ENCODE measurements at regions not wholly inside any gene's neighbourhood (a gene's known extent, or its start where the extent isn't known, plus 50 kb on each side); places are given as distances from the start of the nearest gene placed in this dataset.

DNA sequence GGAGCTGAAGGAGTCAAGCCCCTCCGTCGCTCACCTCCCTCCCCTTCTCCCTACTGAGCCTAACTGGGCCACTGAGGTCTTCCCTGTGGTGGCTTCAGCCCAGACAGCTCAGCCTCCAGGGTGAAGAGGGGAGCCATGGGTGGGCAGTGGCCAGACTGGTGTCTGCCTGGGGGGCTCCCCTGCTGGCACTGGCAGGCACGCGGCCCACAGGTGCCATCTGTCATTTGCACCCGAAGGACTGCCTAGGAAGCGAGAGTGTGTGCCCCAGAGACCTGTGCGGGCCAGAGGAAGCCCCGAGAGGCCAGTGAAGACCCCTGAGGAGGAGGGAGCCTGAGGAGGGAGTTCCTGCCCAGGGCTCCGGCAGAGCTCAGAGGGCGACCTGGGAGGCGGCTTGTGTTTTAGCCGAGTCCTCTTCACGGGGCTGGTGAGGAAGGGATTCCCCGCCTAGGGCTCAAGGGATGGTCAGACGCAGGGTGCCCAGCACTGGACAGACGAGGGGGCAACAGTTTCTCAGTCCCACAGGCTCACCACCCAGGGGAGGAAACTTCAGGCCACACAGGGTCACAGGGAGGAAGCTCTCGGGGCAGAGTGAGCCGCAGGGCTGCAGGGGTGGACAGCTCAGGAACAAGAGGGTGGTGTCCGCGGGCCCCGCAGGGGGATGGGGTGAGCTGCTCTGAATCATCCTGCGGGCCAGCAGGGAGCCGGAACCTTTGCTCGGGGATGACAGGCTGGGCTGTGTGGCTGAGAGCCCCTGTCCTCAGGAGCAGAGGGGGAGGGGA is 76.2 kb upstream of the PPP2R2D start:
- no peak for DNase-seq (ENCODE audit: low read depth, low spot score)
- intact Hi-C loops (cut with micrococcal nuclease; ENCODE audit: unreplicated experiment), result no loop called here
- Histone ChIP-seq H3K36me3 (ENCODE audit: control insufficient read depth in 2 of 2, insufficient read depth in 2 of 2, low read length in 1 of 2) (no peaks in the 10 kb centered on the region), H3K27ac (ENCODE audit: control insufficient read depth, insufficient read depth) (no peak overlapping the region), H3K9ac (ENCODE audit: control insufficient read depth, insufficient read depth, low read length) (no peak overlapping the region), H3K27me3 (replicated peaks in 1 of 2; ENCODE audit: control insufficient read depth in 2 of 2, insufficient read depth in 2 of 2, low read length in 1 of 2) (no peaks in the 10 kb centered on the region), H3K4me2 (ENCODE audit: control insufficient read depth, insufficient read depth) (no peak overlapping the region), H3K9me3 (replicated peaks; ENCODE audit: control insufficient read depth, insufficient read depth, low read length) (no peaks in the 10 kb centered on the region), H2AFZ (ENCODE audit: control insufficient read depth, low read depth, low read length) (no peak overlapping the region), H4K20me1 (ENCODE audit: control insufficient read depth, insufficient read depth) (no peaks in the 10 kb centered on the region), H3K79me2 (ENCODE audit: control insufficient read depth, insufficient read depth, low read length) (no peaks in the 10 kb centered on the region), H3K4me1 (ENCODE audit: control insufficient read depth, insufficient read depth, low read length) (no peaks in the 10 kb centered on the region), H3K4me3 (no peak overlapping the region)
- ChIA-PET CTCF (no interaction called here), POLR2A (no interaction called here), RAD21 (ENCODE audit: unreplicated experiment) (no interaction called here), SMC1A (ENCODE audit: uncharacterized antibody, unreplicated experiment) (interaction anchor here (0.6 kb wide), 1 partner anchor 660 kb away, joined by 3 read pairs; no protein-coding TSS in a partner anchor)
- no TSS peak for BruUV-seq (replicated peaks)
- FAIRE-seq, result no peak
- TF ChIP-seq STAT1 (conservative IDR thresholded peaks at IDR 0.05) (no peak), MEF2B (IDR thresholded peaks at IDR 0.05; ENCODE audit: partially characterized antibody, poor library complexity, severe bottlenecking) (no peak), ZNF24 (IDR thresholded peaks at IDR 0.05) (no peak), CEBPB (IDR thresholded peaks at IDR 0.05; ENCODE audit: borderline replicate concordance in 1 of 2, low read depth in 2 of 2, low read length in 2 of 2) (no peak), KAT2A (conservative IDR thresholded peaks at IDR 0.05; ENCODE audit: control insufficient read depth, low read depth, low read length) (no peak), HDAC6 (IDR thresholded peaks at IDR 0.05; ENCODE audit: unreplicated experiment) (no peak), SIX5 (IDR thresholded peaks at IDR 0.05; ENCODE audit: low read depth, low read length, severe bottlenecking) (no peak), SMAD5 (IDR thresholded peaks at IDR 0.05; ENCODE audit: low read depth) (no peak), RB1 (IDR thresholded peaks at IDR 0.05; ENCODE audit: borderline replicate concordance) (no peak), GATAD2B (conservative IDR thresholded peaks at IDR 0.05; ENCODE audit: low read depth) (no peak), ZZZ3 (IDR thresholded peaks at IDR 0.05; ENCODE audit: control insufficient read depth, insufficient read length, low read depth) (no peak), FOXM1 (IDR thresholded peaks at IDR 0.05; ENCODE audit: low read depth, low read length) (no peak), CBX3 (IDR thresholded peaks at IDR 0.05; ENCODE audit: borderline replicate concordance, low read depth) (no peak), IKZF1 (conservative IDR thresholded peaks at IDR 0.05) (no peak)
- TF ChIP-seq, protein P1, sequence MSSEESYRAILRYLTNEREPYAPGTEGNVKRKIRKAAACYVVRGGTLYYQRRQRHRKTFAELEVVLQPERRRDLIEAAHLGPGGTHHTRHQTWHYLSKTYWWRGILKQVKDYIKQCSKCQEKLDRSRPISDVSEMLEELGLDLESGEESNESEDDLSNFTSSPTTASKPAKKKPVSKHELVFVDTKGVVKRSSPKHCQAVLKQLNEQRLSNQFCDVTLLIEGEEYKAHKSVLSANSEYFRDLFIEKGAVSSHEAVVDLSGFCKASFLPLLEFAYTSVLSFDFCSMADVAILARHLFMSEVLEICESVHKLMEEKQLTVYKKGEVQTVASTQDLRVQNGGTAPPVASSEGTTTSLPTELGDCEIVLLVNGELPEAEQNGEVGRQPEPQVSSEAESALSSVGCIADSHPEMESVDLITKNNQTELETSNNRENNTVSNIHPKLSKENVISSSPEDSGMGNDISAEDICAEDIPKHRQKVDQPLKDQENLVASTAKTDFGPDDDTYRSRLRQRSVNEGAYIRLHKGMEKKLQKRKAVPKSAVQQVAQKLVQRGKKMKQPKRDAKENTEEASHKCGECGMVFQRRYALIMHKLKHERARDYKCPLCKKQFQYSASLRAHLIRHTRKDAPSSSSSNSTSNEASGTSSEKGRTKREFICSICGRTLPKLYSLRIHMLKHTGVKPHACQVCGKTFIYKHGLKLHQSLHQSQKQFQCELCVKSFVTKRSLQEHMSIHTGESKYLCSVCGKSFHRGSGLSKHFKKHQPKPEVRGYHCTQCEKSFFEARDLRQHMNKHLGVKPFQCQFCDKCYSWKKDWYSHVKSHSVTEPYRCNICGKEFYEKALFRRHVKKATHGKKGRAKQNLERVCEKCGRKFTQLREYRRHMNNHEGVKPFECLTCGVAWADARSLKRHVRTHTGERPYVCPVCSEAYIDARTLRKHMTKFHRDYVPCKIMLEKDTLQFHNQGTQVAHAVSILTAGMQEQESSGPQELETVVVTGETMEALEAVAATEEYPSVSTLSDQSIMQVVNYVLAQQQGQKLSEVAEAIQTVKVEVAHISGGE (CRISPR knock-in tag; IDR thresholded peaks at IDR 0.05), result no peak
- 51% methylated on average over 24 of the region's 24 CpGs for WGBS (ENCODE audit: insufficient coverage, insufficient replicate concordance, low lambda C conversion rate, missing lambda C conversion rate)
- in situ Hi-C loops (cut with MboI), result no loop called here
- no peak for ATAC-seq
